Ishikawa (cell line): ENCODE measurements at regions not wholly inside any gene's neighbourhood (a gene's known extent, or its start where the extent isn't known, plus 50 kb on each side); places are given as distances from the start of the nearest gene placed in this dataset.

Source experiments
- CREB1 ChIP-seq: IDR thresholded peaks from 2 replicates; pipeline ENCODE4 v1.6.1; 2012; ENCODE audit warnings: low read depth
- EGR1 ChIP-seq: IDR thresholded peaks from 2 replicates; pipeline ENCODE4 v1.6.1; 2012
- EP300 ChIP-seq: IDR thresholded peaks from 2 replicates; pipeline ENCODE4 v1.6.1; 2012; ENCODE audit warnings: borderline replicate concordance
- FOXM1 ChIP-seq: IDR thresholded peaks from 2 replicates; pipeline ENCODE4 v1.6.1; 2012; ENCODE audit warnings: low read depth, borderline replicate concordance
- MAX ChIP-seq: IDR thresholded peaks from 2 replicates; pipeline ENCODE4 v1.6.1; 2012
- NFIC ChIP-seq: IDR thresholded peaks from 2 replicates; pipeline ENCODE4 v1.6.1; 2012
- RAD21 ChIP-seq: IDR thresholded peaks from 2 replicates; pipeline ENCODE4 v1.6.1; 2012; ENCODE audit warnings: low read depth
- TAF1 ChIP-seq: IDR thresholded peaks from 2 replicates; pipeline ENCODE4 v1.6.1; 2012; ENCODE audit warnings: low read depth, mild to moderate bottlenecking
- ZBTB7A ChIP-seq: IDR thresholded peaks from 2 replicates; pipeline ENCODE4 v1.6.1; 2012; ENCODE audit warnings: low read depth

GRCh38 chr4:52423967-52424366, 235.1 kb downstream of the USP46 start:
- no peak for TF ChIP-seq FOXM1
- no peak for TF ChIP-seq TAF1
- TF ChIP-seq EP300: no peak
- TF ChIP-seq NFIC: no peak
- no peak for TF ChIP-seq MAX
- no peak for TF ChIP-seq RAD21
- TF ChIP-seq CREB1: no peak
- no peak for TF ChIP-seq EGR1
- no peak for TF ChIP-seq ZBTB7A
